Tibial nerve (tissue), 3 donors: ENCODE measurements at regions not wholly inside any gene's neighbourhood (a gene's known extent, or its start where the extent isn't known, plus 50 kb on each side); places are given as distances from the start of the nearest gene placed in this dataset.

Experiments
- POLR2A ChIP-seq, 2 donors: fragments of 450-650 bp; IDR thresholded peaks; one replicate each; pipeline ENCODE4 v1.6.1; 2017; ENCODE audit warnings: antibody characterized with exemption in 2 of 2, mild to moderate bottlenecking in 2 of 2, moderate library complexity in 2 of 2
- TF ChIP-seq, protein P1 (sequence below), 5 experiments: fragments of 200-600 bp in 3 of 5; fragments of 450-650 bp in 2 of 5; sonication (generic) in 3 of 5; IDR thresholded peaks; one replicate each; pipeline ENCODE4 v1.5.1; 2016 to 2019; ENCODE audit warnings: antibody characterized with exemption in 5 of 5, mild to moderate bottlenecking in 3 of 5, moderate library complexity in 2 of 5

DNA sequence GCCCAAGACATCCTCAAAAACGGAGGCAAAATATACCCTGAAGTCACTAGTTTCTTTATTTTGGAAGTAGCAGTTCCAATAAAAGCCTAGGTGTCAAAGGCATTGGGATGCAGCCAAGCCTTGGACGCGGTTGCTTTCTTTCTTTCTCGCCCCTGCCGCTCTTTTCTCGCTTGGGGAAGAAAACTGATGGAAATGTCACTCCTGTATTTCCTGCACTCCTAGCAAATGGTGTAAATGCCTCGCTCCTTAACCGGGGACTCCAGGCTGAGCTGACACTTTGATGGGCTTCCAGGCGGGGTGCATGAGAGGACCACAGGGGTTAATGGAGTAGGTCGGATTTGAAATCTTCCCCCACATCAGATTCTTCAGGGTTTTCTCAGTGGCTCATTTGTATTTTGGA lies 114.1 kb downstream of the FOXL1 start:
- TF ChIP-seq, protein P1, sequence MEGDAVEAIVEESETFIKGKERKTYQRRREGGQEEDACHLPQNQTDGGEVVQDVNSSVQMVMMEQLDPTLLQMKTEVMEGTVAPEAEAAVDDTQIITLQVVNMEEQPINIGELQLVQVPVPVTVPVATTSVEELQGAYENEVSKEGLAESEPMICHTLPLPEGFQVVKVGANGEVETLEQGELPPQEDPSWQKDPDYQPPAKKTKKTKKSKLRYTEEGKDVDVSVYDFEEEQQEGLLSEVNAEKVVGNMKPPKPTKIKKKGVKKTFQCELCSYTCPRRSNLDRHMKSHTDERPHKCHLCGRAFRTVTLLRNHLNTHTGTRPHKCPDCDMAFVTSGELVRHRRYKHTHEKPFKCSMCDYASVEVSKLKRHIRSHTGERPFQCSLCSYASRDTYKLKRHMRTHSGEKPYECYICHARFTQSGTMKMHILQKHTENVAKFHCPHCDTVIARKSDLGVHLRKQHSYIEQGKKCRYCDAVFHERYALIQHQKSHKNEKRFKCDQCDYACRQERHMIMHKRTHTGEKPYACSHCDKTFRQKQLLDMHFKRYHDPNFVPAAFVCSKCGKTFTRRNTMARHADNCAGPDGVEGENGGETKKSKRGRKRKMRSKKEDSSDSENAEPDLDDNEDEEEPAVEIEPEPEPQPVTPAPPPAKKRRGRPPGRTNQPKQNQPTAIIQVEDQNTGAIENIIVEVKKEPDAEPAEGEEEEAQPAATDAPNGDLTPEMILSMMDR (IDR thresholded peaks at IDR 0.05), result no peak
- no peak for TF ChIP-seq POLR2A (IDR thresholded peaks at IDR 0.05)
